H1 (cell line): ENCODE measurements at regions not wholly inside any gene's neighbourhood (a gene's known extent, or its start where the extent isn't known, plus 50 kb on each side); places are given as distances from the start of the nearest gene placed in this dataset.

Experiments used
- CTCF ChIA-PET: fragments of 300-600 bp; sonication (Branson Sonifier 250); formaldehyde crosslinking; loops from one replicate; lab custom pipeline; 2021; ENCODE audit not compliant: partially characterized antibody; lab: Charles Lee
- POLR2A ChIA-PET: fragments of 300-600 bp; sonication (Branson Sonifier 250); formaldehyde crosslinking; loops from one replicate; lab custom pipeline; 2021; ENCODE audit warnings: inconsistent platforms; ENCODE audit not compliant: partially characterized antibody; lab: Charles Lee
- DNase-seq, 2 experiments: peaks; one replicate each; pipeline versions ENCODE4 v3.0.0 to v3.0.0-alpha.2; 2010 to 2022; ENCODE audit warnings: low spot score in 2 of 2, low read depth in 1 of 2, mixed read lengths in 1 of 2
- FAIRE-seq: peaks from 2 replicates; lab custom pipeline; 2011; peaks lifted over from hg19 to GRCh38; lab: Jason Lieb, UNC
- H2AFZ ChIP-seq: 2 replicates; pipeline ENCODE4 v1.8.1; 2012; ENCODE audit warnings: low read length, inconsistent platforms
- H2AK5ac ChIP-seq: 2 replicates; pipeline ENCODE4 v1.6.1; 2013; ENCODE audit warnings: low read depth, low read length
- H2BK120ac ChIP-seq: replicated peaks from 2 replicates; pipeline ENCODE3; 2013; ENCODE audit warnings: low read depth, low read length, inconsistent platforms
- H2BK12ac ChIP-seq: 2 replicates; pipeline ENCODE4 v1.6.1; 2013; ENCODE audit warnings: low read depth, low read length
- H2BK15ac ChIP-seq: 2 replicates; pipeline ENCODE4 v1.6.1; 2013; ENCODE audit warnings: low read length
- H2BK20ac ChIP-seq: 2 replicates; pipeline ENCODE4 v1.6.1; 2013; ENCODE audit warnings: low read length
- H2BK5ac ChIP-seq: 2 replicates; pipeline ENCODE4 v1.6.1; 2013; ENCODE audit warnings: low read depth, low read length
- H3K14ac ChIP-seq: 2 replicates; pipeline ENCODE4 v1.6.1; 2013; ENCODE audit warnings: inconsistent platforms; ENCODE audit not compliant: insufficient read length
- H3K18ac ChIP-seq: 2 replicates; pipeline ENCODE4 v1.6.1; 2013; ENCODE audit warnings: low read length; ENCODE audit errors: extremely low read depth
- H3K23ac ChIP-seq: 2 replicates; pipeline ENCODE4 v1.6.1; 2013; ENCODE audit warnings: inconsistent platforms; ENCODE audit not compliant: insufficient read length
- H3K23me2 ChIP-seq: 2 replicates; pipeline ENCODE4 v1.6.1; 2013; ENCODE audit warnings: low read depth, low read length
- H3K27ac ChIP-seq: 2 replicates; pipeline ENCODE4 v1.6.1; 2011; ENCODE audit warnings: low read depth, low read length, inconsistent platforms
- H3K27me3 ChIP-seq, 4 experiments: replicated peaks in 1 of 4; 1 replicate in 1 of 4; 2 replicates in 3 of 4; pipeline versions ENCODE4 v1.6.1 to v1.8.1; 2011 to 2013; ENCODE audit warnings: low read length in 3 of 4, mild to moderate bottlenecking in 3 of 4, inconsistent platforms in 2 of 4, mixed read lengths in 2 of 4, moderate library complexity in 1 of 4; ENCODE audit not compliant: control insufficient read depth in 3 of 4, insufficient read depth in 3 of 4; ENCODE audit errors: extremely low read depth in 1 of 4
- H3K36me3 ChIP-seq, 4 experiments: 2 replicates each; pipeline versions ENCODE4 v1.6.1 to v1.8.1; 2011 to 2013; ENCODE audit warnings: mild to moderate bottlenecking in 4 of 4, low read length in 3 of 4, moderate library complexity in 2 of 4, control low read depth in 1 of 4, inconsistent platforms in 1 of 4; ENCODE audit not compliant: insufficient read depth in 4 of 4, control insufficient read depth in 2 of 4
- H3K4ac ChIP-seq: replicated peaks from 2 replicates; pipeline ENCODE3; 2013; ENCODE audit warnings: low read length, low read depth, mixed read lengths, inconsistent platforms; ENCODE audit not compliant: insufficient read length
- H3K4me1 ChIP-seq, 4 experiments: replicated peaks in 1 of 4; 1 replicate in 1 of 4; 2 replicates in 3 of 4; pipeline versions ENCODE4 v1.6.1 to v1.8.1; 2011 to 2013; ENCODE audit warnings: low read length in 3 of 4, inconsistent platforms in 2 of 4, mixed read lengths in 1 of 4; ENCODE audit not compliant: insufficient read depth in 4 of 4, control insufficient read depth in 3 of 4
- H3K4me2 ChIP-seq, 2 experiments: 2 replicates each; pipeline versions ENCODE4 v1.6.1 to v1.8.1; 2011 to 2013; ENCODE audit warnings: low read depth in 2 of 2, low read length in 2 of 2, control low read depth in 1 of 2, inconsistent platforms in 1 of 2, mild to moderate bottlenecking in 1 of 2; ENCODE audit not compliant: insufficient read depth in 1 of 2
- H3K4me3 ChIP-seq, 4 experiments: fragments of 200-600, 300-600 bp in 1 of 4; sonication (generic), shearing (Covaris generic), sonication (Bioruptor Twin) in 1 of 4; 2 replicates each; pipeline versions ENCODE4 v1.5.1 to v1.8.1; 2011 to 2016; ENCODE audit warnings: low read length in 4 of 4, low read depth in 3 of 4, control low read depth in 2 of 4, inconsistent platforms in 2 of 4, mild to moderate bottlenecking in 2 of 4, mixed read lengths in 1 of 4, moderate library complexity in 1 of 4; ENCODE audit not compliant: insufficient read depth in 2 of 4; ENCODE audit errors: extremely low read depth in 1 of 4
- H3K56ac ChIP-seq: replicated peaks from 2 replicates; pipeline ENCODE3; 2013; ENCODE audit warnings: low read depth, mild to moderate bottlenecking, mixed read lengths, low read length, inconsistent platforms; ENCODE audit not compliant: insufficient read length
- H3K79me1 ChIP-seq: 2 replicates; pipeline ENCODE4 v1.6.1; 2013; ENCODE audit warnings: low read depth, low read length, control low read depth
- H3K79me2 ChIP-seq, 2 experiments: 2 replicates each; pipeline versions ENCODE4 v1.6.1 to v1.8.1; 2012 to 2013; ENCODE audit warnings: low read length in 2 of 2, mild to moderate bottlenecking in 2 of 2, inconsistent platforms in 1 of 2; ENCODE audit not compliant: insufficient read depth in 2 of 2, control insufficient read depth in 1 of 2
- H3K9ac ChIP-seq, 4 experiments: replicated peaks in 1 of 4; 1 replicate in 1 of 4; 2 replicates in 3 of 4; pipeline versions ENCODE4 v1.6.1 to v1.8.1; 2011 to 2013; ENCODE audit warnings: low read depth in 3 of 4, low read length in 3 of 4, control low read depth in 2 of 4, mild to moderate bottlenecking in 2 of 4, moderate library complexity in 2 of 4, inconsistent platforms in 1 of 4; ENCODE audit errors: extremely low read depth in 1 of 4
- H3K9me3 ChIP-seq, 2 experiments: 2 replicates each; pipeline versions ENCODE4 v1.6.1 to v1.8.1; 2012 to 2013; ENCODE audit warnings: mild to moderate bottlenecking in 2 of 2, moderate library complexity in 2 of 2, control low read depth in 1 of 2, inconsistent platforms in 1 of 2, low read depth in 1 of 2, low read length in 1 of 2, mixed read lengths in 1 of 2; ENCODE audit not compliant: insufficient read depth in 2 of 2
- H4K20me1 ChIP-seq, 2 experiments: replicated peaks in 1 of 2; 2 replicates each; pipeline versions ENCODE3 to v1.8.1; 2011 to 2013; ENCODE audit warnings: inconsistent platforms in 2 of 2, low read length in 2 of 2, mild to moderate bottlenecking in 1 of 2; ENCODE audit not compliant: insufficient read depth in 2 of 2, control insufficient read depth in 1 of 2
- H4K5ac ChIP-seq: 2 replicates; pipeline ENCODE4 v1.6.1; 2013; ENCODE audit warnings: low read length, low read depth, mixed read lengths, inconsistent platforms; ENCODE audit not compliant: insufficient read length
- H4K8ac ChIP-seq: 2 replicates; pipeline ENCODE4 v1.8.0; 2013; ENCODE audit warnings: mild to moderate bottlenecking, moderate library complexity, low read length, inconsistent platforms; ENCODE audit not compliant: insufficient read depth; ENCODE audit errors: extremely low read depth
- H4K91ac ChIP-seq: replicated peaks from 2 replicates; pipeline ENCODE3; 2013; ENCODE audit warnings: low read length, mixed read lengths, inconsistent platforms; ENCODE audit not compliant: insufficient read length
- BCL11A ChIP-seq, 2 experiments: IDR thresholded peaks; one replicate each; pipeline ENCODE4 v1.6.1; 2011; ENCODE audit warnings: low read depth in 2 of 2, low read length in 2 of 2, mild to moderate bottlenecking in 2 of 2
- CHD2 ChIP-seq: IDR thresholded peaks from 2 replicates; pipeline ENCODE4 v1.6.1; 2012; ENCODE audit warnings: low read length, improper control_type of control experiment
- HDAC2 ChIP-seq, 2 experiments: fragments of 300-600 bp in 1 of 2; sonication (generic) in 1 of 2; IDR thresholded peaks; 2 replicates each; pipeline ENCODE4 v1.6.1; 2011 to 2012; ENCODE audit warnings: low read depth in 2 of 2, low read length in 2 of 2, mild to moderate bottlenecking in 2 of 2, moderate library complexity in 2 of 2, borderline replicate concordance in 1 of 2, inconsistent platforms in 1 of 2
- JUND ChIP-seq: IDR thresholded peaks from 2 replicates; pipeline ENCODE4 v1.6.1; 2011; ENCODE audit warnings: mild to moderate bottlenecking, improper control_type of control experiment, low read length
- KDM5A ChIP-seq: fragments of 200-600 bp; IDR thresholded peaks from 2 replicates; pipeline ENCODE4 v1.7.1; 2012; ENCODE audit warnings: mild to moderate bottlenecking, low read length, inconsistent platforms, mixed read lengths
- NANOG ChIP-seq: IDR thresholded peaks from 2 replicates; pipeline ENCODE4 v1.6.1; 2011; ENCODE audit warnings: low read length, low read depth, mild to moderate bottlenecking, inconsistent platforms; ENCODE audit not compliant: insufficient read depth, poor library complexity, severe bottlenecking
- SIN3A ChIP-seq, 2 experiments: IDR thresholded peaks in 1 of 2; conservative IDR thresholded peaks in 1 of 2; 2 replicates each; pipeline ENCODE4 v1.6.1; 2011 to 2012; ENCODE audit warnings: low read length in 2 of 2, improper control_type of control experiment in 1 of 2, low read depth in 1 of 2, mild to moderate bottlenecking in 1 of 2
- SIX5 ChIP-seq: IDR thresholded peaks from 2 replicates; pipeline ENCODE4 v1.6.1; 2011; ENCODE audit warnings: mild to moderate bottlenecking, low read depth, low read length
- YY1 ChIP-seq: IDR thresholded peaks from 2 replicates; pipeline ENCODE4 v1.6.1; 2011; ENCODE audit warnings: low read depth, mild to moderate bottlenecking, low read length
- ZNF274 ChIP-seq: IDR thresholded peaks from 2 replicates; pipeline ENCODE4 v1.7.0; 2012; ENCODE audit warnings: low read length, borderline replicate concordance; ENCODE audit errors: extremely low read depth
- WGBS, 2 experiments: shearing (Covaris generic) in 1 of 2; methylation state at CpG; one replicate each; pipeline versions ENCODE4 v1.1.6 to v1.1.7; 2013 to 2015; ENCODE audit warnings: low lambda C conversion rate in 2 of 2, mixed read lengths in 2 of 2, inconsistent platforms in 1 of 2, low coverage in 1 of 2, missing lambda C conversion rate in 1 of 2; ENCODE audit not compliant: insufficient replicate concordance in 2 of 2, insufficient coverage in 1 of 2, insufficient read length in 1 of 2; ENCODE audit errors: extremely low coverage in 1 of 2, missing lambda C conversion rate in 1 of 2; 5-methylcytosine and 5-hydroxymethylcytosine counted together
- TF ChIP-seq, protein P1 (sequence below), 3 experiments: IDR thresholded peaks; 1 replicate in 2 of 3; 2 replicates in 1 of 3; pipeline versions ENCODE4 v1.5.1 to v1.6.1; 2011; ENCODE audit warnings: low read length in 3 of 3, mild to moderate bottlenecking in 3 of 3, inconsistent platforms in 2 of 3, low read depth in 1 of 3, moderate library complexity in 1 of 3; ENCODE audit not compliant: insufficient read depth in 1 of 3; ENCODE audit errors: control extremely low read depth in 1 of 3
- TF ChIP-seq, protein P2 (sequence below): IDR thresholded peaks from 2 replicates; pipeline ENCODE4 v1.6.1; 2012; ENCODE audit warnings: inconsistent platforms

DNA sequence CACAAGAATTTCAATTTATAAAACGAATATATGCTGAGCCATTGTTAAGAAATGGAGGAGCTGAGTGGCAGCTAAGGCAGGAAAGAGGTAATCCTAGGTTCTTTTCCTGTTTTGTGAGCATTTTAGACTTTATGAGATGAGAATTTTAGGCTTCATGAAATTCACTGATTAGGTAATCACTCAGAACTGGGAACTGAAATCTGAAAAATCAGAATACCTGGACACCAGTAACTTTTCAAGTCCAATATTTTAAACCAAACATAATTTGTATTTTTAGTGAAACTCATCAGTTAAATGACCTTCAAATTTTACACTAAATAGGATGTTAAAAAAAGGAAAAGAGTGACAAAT, 389.9 kb downstream of the HTR1B start:
- CTCF ChIA-PET = no interaction called here
- 73% methylated on average over 1 of the region's 1 CpG; no CpG with 5 or more reads in 1 of the 2 experiments for WGBS, 2 experiments
- Histone ChIP-seq H4K5ac (no peak overlapping the region), H3K4ac (no peak overlapping the region), H3K23me2 (no peaks in the 10 kb centered on the region), H2BK120ac (no peak overlapping the region), H2BK20ac (no peak overlapping the region), H3K36me3 (no peaks in the 10 kb centered on the region; a peak in 1 of 8 replicates), H2AFZ (no peak overlapping the region), H3K18ac (no peak overlapping the region), H3K27ac (no peak overlapping the region), H4K20me1 (no peaks in the 10 kb centered on the region), H3K14ac (no peak overlapping the region), H2BK5ac (no peak overlapping the region), H4K91ac (no peak overlapping the region), H3K9ac (no peak overlapping the region), H3K23ac (no peak overlapping the region), H2AK5ac (no peak overlapping the region), H3K79me1 (no peaks in the 10 kb centered on the region), H2BK15ac (no peak overlapping the region), H3K27me3 (no peaks in the 10 kb centered on the region), H2BK12ac (no peak overlapping the region), H3K4me2 (no peak overlapping the region), H3K56ac (no peak overlapping the region), H4K8ac (no peak overlapping the region), H3K9me3 (no peaks in the 10 kb centered on the region), H3K79me2 (no peaks in the 10 kb centered on the region), H3K4me1 (peaks cover 0 to 2% (median 0%) of the 10 kb centered on the region in 4 experiments; a peak in 2 of 7 replicates), H3K4me3 (no peak overlapping the region)
- POLR2A ChIA-PET = no interaction called here
- DNase-seq = no peak
- peak; percentile 36 for FAIRE-seq
- TF ChIP-seq, protein P1, sequence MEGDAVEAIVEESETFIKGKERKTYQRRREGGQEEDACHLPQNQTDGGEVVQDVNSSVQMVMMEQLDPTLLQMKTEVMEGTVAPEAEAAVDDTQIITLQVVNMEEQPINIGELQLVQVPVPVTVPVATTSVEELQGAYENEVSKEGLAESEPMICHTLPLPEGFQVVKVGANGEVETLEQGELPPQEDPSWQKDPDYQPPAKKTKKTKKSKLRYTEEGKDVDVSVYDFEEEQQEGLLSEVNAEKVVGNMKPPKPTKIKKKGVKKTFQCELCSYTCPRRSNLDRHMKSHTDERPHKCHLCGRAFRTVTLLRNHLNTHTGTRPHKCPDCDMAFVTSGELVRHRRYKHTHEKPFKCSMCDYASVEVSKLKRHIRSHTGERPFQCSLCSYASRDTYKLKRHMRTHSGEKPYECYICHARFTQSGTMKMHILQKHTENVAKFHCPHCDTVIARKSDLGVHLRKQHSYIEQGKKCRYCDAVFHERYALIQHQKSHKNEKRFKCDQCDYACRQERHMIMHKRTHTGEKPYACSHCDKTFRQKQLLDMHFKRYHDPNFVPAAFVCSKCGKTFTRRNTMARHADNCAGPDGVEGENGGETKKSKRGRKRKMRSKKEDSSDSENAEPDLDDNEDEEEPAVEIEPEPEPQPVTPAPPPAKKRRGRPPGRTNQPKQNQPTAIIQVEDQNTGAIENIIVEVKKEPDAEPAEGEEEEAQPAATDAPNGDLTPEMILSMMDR (IDR thresholded peaks at IDR 0.05; ENCODE audit: control extremely low read depth in 1 of 3, insufficient read depth in 1 of 3, low read depth in 1 of 3, low read length in 3 of 3) = no peak
- TF ChIP-seq BCL11A (IDR thresholded peaks at IDR 0.05; ENCODE audit: low read depth in 2 of 2, low read length in 2 of 2) = no peak
- TF ChIP-seq NANOG = no peak
- no peak for TF ChIP-seq JUND
- TF ChIP-seq KDM5A = no peak
- TF ChIP-seq ZNF274 = no peak
- TF ChIP-seq HDAC2 (IDR thresholded peaks at IDR 0.05; ENCODE audit: borderline replicate concordance in 1 of 2, low read depth in 2 of 2, low read length in 2 of 2) = no peak
- TF ChIP-seq, protein P2, sequence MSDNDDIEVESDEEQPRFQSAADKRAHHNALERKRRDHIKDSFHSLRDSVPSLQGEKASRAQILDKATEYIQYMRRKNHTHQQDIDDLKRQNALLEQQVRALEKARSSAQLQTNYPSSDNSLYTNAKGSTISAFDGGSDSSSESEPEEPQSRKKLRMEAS = no peak
- no peak for TF ChIP-seq SIX5
- TF ChIP-seq SIN3A (conservative IDR thresholded peaks at IDR 0.05 in 1 of 2, IDR thresholded peaks at IDR 0.05 in 1 of 2; ENCODE audit: low read depth in 1 of 2, low read length in 2 of 2) = no peak
- no peak for TF ChIP-seq CHD2
- no peak for TF ChIP-seq YY1
